ENCODE measurements at regions not wholly inside any gene's neighbourhood (a gene's known extent, or its start where the extent isn't known, plus 50 kb on each side); places are given as distances from the start of the nearest gene placed in this dataset.
"Not testable (repeated sequence)": the region's sequence is repeated elsewhere in the genome, so short reads cannot be mapped to it uniquely, and the experiment has no call there.

DNA sequence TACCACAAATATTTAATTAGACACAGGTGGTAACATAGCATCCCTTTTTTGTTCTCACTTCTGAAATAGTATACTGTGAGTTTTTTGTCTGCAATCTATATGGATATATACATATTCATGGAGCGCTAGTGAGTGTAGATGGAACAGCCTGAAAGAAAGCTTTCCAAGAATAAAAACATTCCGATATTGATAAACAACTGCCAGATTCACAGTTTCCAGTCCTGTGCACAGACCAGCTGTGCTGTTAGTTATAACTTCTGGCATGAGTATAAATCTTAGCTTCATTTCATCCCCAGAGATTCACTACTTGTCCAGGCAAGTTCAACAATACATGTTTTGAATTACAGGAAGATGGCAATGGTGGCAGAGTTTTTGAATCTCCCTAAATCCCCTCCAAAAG lies 467.1 kb upstream of the STEAP1 start:
- no peak for TF ChIP-seq CTCF (IDR thresholded peaks at IDR 0.05; ENCODE audit: extremely low read depth, missing control alignments)
- no peak for DNase-seq (ENCODE audit: low spot score)

GRCh38 chr7:89695241-89695640 lies 459.0 kb upstream of the STEAP1 start:
- no peak for TF ChIP-seq CTCF (IDR thresholded peaks at IDR 0.05; ENCODE audit: extremely low read depth, missing control alignments)
- DNase-seq (ENCODE audit: low spot score), result no peak

DNA sequence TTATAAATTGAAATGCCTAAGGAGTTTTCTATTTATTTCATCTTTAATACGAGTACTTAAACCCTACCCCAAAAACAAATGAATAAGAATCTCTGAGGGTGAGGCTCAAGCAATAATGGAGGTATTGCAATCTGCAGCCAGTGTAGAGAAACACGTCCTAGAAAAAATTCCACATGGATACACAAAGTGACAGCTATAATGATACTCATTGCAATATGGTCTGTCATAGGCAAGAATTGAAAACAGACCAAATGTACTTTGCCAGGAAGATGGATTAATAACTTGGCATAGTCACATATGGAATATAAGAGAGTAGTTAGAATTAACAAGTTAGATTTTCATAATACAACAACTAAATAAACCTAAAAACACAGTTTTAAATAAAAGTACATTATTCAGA lies 440.1 kb upstream of the STEAP1 start:
- DNase-seq (ENCODE audit: low spot score), result no peak
- TF ChIP-seq CTCF (IDR thresholded peaks at IDR 0.05; ENCODE audit: extremely low read depth, missing control alignments), result no peak

GRCh38 chr7:89718941-89719340 lies 435.3 kb upstream of the STEAP1 start:
- not testable (repeated sequence) for DNase-seq (ENCODE audit: low spot score)

- TF ChIP-seq CTCF (IDR thresholded peaks at IDR 0.05; ENCODE audit: extremely low read depth, missing control alignments), result no peak
- no peak for DNase-seq (ENCODE audit: low spot score)
Observed at GRCh38 chr7:89728481-89728880, 425.8 kb upstream of the STEAP1 start.

GRCh38 chr7:89731751-89732445 lies 422.4 kb upstream of the STEAP1 start:
- DNase-seq (ENCODE audit: low spot score), result no peak
- TF ChIP-seq CTCF (IDR thresholded peaks at IDR 0.05; ENCODE audit: extremely low read depth, missing control alignments), result no peak

DNA sequence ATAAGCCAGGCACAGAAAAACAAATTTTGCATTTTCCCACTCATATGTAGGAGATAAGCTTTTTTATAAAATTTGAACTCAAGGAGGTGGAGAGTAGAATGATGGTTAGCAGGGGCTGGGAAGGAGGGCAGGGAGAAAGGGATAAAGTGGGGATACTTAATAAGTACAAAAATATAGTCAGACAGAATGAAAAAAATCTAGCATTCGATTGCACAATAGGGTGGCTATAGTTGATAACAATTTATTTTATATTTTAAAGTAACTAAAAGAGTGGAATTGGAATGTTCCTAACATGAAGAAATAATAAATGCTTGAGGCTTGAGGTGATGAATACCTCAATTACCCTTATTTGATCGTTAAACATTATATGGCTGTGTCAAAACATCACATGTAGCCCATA lies 415.7 kb upstream of the STEAP1 start:
- TF ChIP-seq CTCF (IDR thresholded peaks at IDR 0.05; ENCODE audit: extremely low read depth, missing control alignments), result no peak

DNA sequence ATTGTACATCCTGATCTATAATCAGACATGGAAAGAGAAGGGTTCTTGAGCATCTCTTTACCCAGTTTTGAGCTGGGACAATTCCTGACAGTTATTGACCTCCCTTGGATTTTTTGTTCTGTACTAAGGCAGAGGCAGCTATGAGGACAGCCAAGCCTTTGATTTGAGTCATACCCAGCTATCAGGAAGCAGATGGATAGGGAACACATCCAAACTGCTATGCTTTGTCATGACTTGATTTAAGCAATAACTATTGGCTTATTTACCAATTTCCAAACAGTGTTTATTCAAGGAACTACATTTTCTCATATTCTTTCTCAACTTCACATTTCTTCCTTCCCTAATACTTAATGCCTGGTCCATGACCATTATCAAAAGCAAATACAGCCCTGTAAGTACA lies 396.4 kb upstream of the STEAP1 start:
- no peak for TF ChIP-seq CTCF (IDR thresholded peaks at IDR 0.05; ENCODE audit: extremely low read depth, missing control alignments)
- no peak for DNase-seq (ENCODE audit: low spot score)

More for the DNA sequence above, 415.7 kb upstream of the STEAP1 start:
- DNase-seq (ENCODE audit: low spot score), result no peak

Data from GM20000 (cell line).